ENCODE measurements at regions not wholly inside any gene's neighbourhood (a gene's known extent, or its start where the extent isn't known, plus 50 kb on each side); places are given as distances from the start of the nearest gene placed in this dataset.

- Histone ChIP-seq H3K27me3 (ENCODE audit: insufficient read depth, low read length, poor library complexity) (no peaks in the 10 kb centered on the region), H3K4me1 (ENCODE audit: insufficient read depth, low read length) (no peaks in the 10 kb centered on the region), H3K36me3 (ENCODE audit: insufficient read depth, low read length) (no peaks in the 10 kb centered on the region), H3K27ac (ENCODE audit: low read length) (no peak overlapping the region), H3K9me3 (ENCODE audit: insufficient read depth, low read length, severe bottlenecking) (no peaks in the 10 kb centered on the region), H3K4me2 (ENCODE audit: insufficient read depth, low read length) (no peak overlapping the region), H3K9ac (ENCODE audit: low read depth, low read length) (no peak overlapping the region), H3K4me3 (ENCODE audit: low read depth in 1 of 2, low read length in 2 of 2) (no peak overlapping the region), H4K20me1 (ENCODE audit: insufficient read depth, low read length) (no peaks in the 10 kb centered on the region), H3K79me2 (ENCODE audit: insufficient read depth, low read length) (no peaks in the 10 kb centered on the region), H2AFZ (ENCODE audit: low read depth, low read length) (no peak overlapping the region)
- ATAC-seq (ENCODE audit: insufficient read depth, low read depth) (no peak), DNase-seq (no peak)
- TF ChIP-seq, protein P1, sequence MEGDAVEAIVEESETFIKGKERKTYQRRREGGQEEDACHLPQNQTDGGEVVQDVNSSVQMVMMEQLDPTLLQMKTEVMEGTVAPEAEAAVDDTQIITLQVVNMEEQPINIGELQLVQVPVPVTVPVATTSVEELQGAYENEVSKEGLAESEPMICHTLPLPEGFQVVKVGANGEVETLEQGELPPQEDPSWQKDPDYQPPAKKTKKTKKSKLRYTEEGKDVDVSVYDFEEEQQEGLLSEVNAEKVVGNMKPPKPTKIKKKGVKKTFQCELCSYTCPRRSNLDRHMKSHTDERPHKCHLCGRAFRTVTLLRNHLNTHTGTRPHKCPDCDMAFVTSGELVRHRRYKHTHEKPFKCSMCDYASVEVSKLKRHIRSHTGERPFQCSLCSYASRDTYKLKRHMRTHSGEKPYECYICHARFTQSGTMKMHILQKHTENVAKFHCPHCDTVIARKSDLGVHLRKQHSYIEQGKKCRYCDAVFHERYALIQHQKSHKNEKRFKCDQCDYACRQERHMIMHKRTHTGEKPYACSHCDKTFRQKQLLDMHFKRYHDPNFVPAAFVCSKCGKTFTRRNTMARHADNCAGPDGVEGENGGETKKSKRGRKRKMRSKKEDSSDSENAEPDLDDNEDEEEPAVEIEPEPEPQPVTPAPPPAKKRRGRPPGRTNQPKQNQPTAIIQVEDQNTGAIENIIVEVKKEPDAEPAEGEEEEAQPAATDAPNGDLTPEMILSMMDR (IDR thresholded peaks at IDR 0.05; ENCODE audit: borderline replicate concordance, extremely low read depth, low read length, poor library complexity, severe bottlenecking), result no peak
- TF ChIP-seq EZH2 (IDR thresholded peaks at IDR 0.05; ENCODE audit: borderline replicate concordance, low read depth, low read length, severe bottlenecking), result no peak
Measured at GRCh38 chr13:37995092-37995491, 125.5 kb upstream of the TRPC4 start.

GRCh38 chr13:37986811-37987210, 117.2 kb upstream of the TRPC4 start:
- no peaks in the 10 kb centered on the region for H3K9me3 ChIP-seq (ENCODE audit: insufficient read depth, low read length, severe bottlenecking)
- no peak overlapping the region for H3K4me2 ChIP-seq (ENCODE audit: insufficient read depth, low read length)
- H3K4me1 ChIP-seq (ENCODE audit: insufficient read depth, low read length), result no peaks in the 10 kb centered on the region
- no peak overlapping the region for H2AFZ ChIP-seq (ENCODE audit: low read depth, low read length)
- TF ChIP-seq, protein P1 (IDR thresholded peaks at IDR 0.05; ENCODE audit: borderline replicate concordance, extremely low read depth, low read length, poor library complexity, severe bottlenecking), result no peak
- TF ChIP-seq EZH2 (IDR thresholded peaks at IDR 0.05; ENCODE audit: borderline replicate concordance, low read depth, low read length, severe bottlenecking), result no peak
- no peak for ATAC-seq (ENCODE audit: insufficient read depth, low read depth)
- H3K4me3 ChIP-seq (ENCODE audit: low read depth in 1 of 2, low read length in 2 of 2), result no peak overlapping the region
- H3K9ac ChIP-seq (ENCODE audit: low read depth, low read length), result no peak overlapping the region
- H3K36me3 ChIP-seq (ENCODE audit: insufficient read depth, low read length), result no peaks in the 10 kb centered on the region
- no peak for DNase-seq
- no peak overlapping the region for H3K27ac ChIP-seq (ENCODE audit: low read length)
- no peaks in the 10 kb centered on the region for H3K79me2 ChIP-seq (ENCODE audit: insufficient read depth, low read length)
- no peaks in the 10 kb centered on the region for H3K27me3 ChIP-seq (ENCODE audit: insufficient read depth, low read length, poor library complexity)
- H4K20me1 ChIP-seq (ENCODE audit: insufficient read depth, low read length), result no peaks in the 10 kb centered on the region

DNA sequence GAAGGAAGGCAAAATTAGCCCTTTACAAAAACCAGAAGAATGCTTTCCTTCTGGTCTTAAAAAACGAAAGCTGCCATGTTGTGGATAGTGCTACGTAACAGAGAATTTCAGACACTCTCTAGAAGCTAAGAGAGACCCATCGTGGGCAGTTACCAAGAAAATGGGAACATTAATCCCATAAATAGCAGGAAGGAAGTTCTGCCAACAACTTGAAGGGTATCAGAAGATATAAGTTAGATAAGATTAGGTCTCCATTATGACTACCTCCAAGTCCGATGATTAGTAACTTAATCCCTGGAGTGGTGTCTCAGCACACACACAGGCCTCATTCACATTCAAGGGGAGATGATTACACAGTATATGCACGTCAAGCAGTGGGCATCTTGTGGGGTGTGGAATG, 115.7 kb upstream of the TRPC4 start:
- TF ChIP-seq EZH2 (IDR thresholded peaks at IDR 0.05; ENCODE audit: borderline replicate concordance, low read depth, low read length, severe bottlenecking), result no peak
- TF ChIP-seq, protein P1 (IDR thresholded peaks at IDR 0.05; ENCODE audit: borderline replicate concordance, extremely low read depth, low read length, poor library complexity, severe bottlenecking), result no peak
- H3K27me3 ChIP-seq (ENCODE audit: insufficient read depth, low read length, poor library complexity), result no peaks in the 10 kb centered on the region
- DNase-seq (no peak), ATAC-seq (ENCODE audit: insufficient read depth, low read depth) (no peak)
- no peak overlapping the region for H3K4me2 ChIP-seq (ENCODE audit: insufficient read depth, low read length)
- no peaks in the 10 kb centered on the region for H3K4me1 ChIP-seq (ENCODE audit: insufficient read depth, low read length)
- H3K27ac ChIP-seq (ENCODE audit: low read length), result no peak overlapping the region
- no peaks in the 10 kb centered on the region for H3K36me3 ChIP-seq (ENCODE audit: insufficient read depth, low read length)
- H3K9me3 ChIP-seq (ENCODE audit: insufficient read depth, low read length, severe bottlenecking), result no peaks in the 10 kb centered on the region
- H2AFZ ChIP-seq (ENCODE audit: low read depth, low read length), result no peak overlapping the region
- no peaks in the 10 kb centered on the region for H3K79me2 ChIP-seq (ENCODE audit: insufficient read depth, low read length)
- H4K20me1 ChIP-seq (ENCODE audit: insufficient read depth, low read length), result no peaks in the 10 kb centered on the region
- no peak overlapping the region for H3K9ac ChIP-seq (ENCODE audit: low read depth, low read length)
- H3K4me3 ChIP-seq (ENCODE audit: low read depth in 1 of 2, low read length in 2 of 2), result no peak overlapping the region

DNA sequence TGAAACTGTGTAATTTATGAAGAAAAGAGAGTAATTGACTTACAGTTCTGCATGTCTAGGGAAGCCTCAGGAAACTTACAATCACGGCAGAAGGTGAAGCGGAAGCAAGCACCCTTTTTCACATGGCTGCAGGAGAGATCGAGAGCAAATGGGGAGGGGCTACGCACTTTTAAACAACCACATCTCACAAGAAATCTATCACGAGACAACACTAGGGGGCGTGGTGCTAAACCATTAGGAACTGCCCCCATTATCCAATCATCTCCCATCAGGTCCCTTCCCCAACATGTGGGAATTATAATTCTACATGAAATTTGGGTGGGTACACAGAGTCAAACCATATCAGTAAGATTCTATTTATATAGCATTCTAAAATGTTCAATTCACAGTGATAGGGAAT, 114.8 kb upstream of the TRPC4 start:
- Histone ChIP-seq H3K4me2 (ENCODE audit: insufficient read depth, low read length) (no peak overlapping the region), H2AFZ (ENCODE audit: low read depth, low read length) (no peak overlapping the region), H3K27ac (ENCODE audit: low read length) (no peak overlapping the region), H3K4me1 (ENCODE audit: insufficient read depth, low read length) (no peaks in the 10 kb centered on the region), H3K4me3 (ENCODE audit: low read depth in 1 of 2, low read length in 2 of 2) (no peak overlapping the region), H4K20me1 (ENCODE audit: insufficient read depth, low read length) (no peaks in the 10 kb centered on the region), H3K9ac (ENCODE audit: low read depth, low read length) (no peak overlapping the region), H3K36me3 (ENCODE audit: insufficient read depth, low read length) (no peaks in the 10 kb centered on the region), H3K79me2 (ENCODE audit: insufficient read depth, low read length) (no peaks in the 10 kb centered on the region), H3K9me3 (ENCODE audit: insufficient read depth, low read length, severe bottlenecking) (no peaks in the 10 kb centered on the region), H3K27me3 (ENCODE audit: insufficient read depth, low read length, poor library complexity) (no peaks in the 10 kb centered on the region)
- TF ChIP-seq, protein P1 (IDR thresholded peaks at IDR 0.05; ENCODE audit: borderline replicate concordance, extremely low read depth, low read length, poor library complexity, severe bottlenecking), result no peak
- no peak for TF ChIP-seq EZH2 (IDR thresholded peaks at IDR 0.05; ENCODE audit: borderline replicate concordance, low read depth, low read length, severe bottlenecking)
- ATAC-seq (ENCODE audit: insufficient read depth, low read depth) (no peak), DNase-seq (no peak)

All from DND-41 (cell line).